Stomach (tissue), 8 donors: ENCODE measurements at regions not wholly inside any gene's neighbourhood (a gene's known extent, or its start where the extent isn't known, plus 50 kb on each side); places are given as distances from the start of the nearest gene placed in this dataset.

Experiments used
- DNase-seq, 2 donors: peaks; one replicate each; pipeline versions ENCODE4 v3.0.0 to v3.0.0-alpha.2; 2013 to 2019
- H3K27ac ChIP-seq, 5 donors: fragments of 200-600 bp in 4 of 5; sonication (generic) in 4 of 5; one replicate each; pipeline ENCODE4 v1.5.1; 2013 to 2019; ENCODE audit warnings: mild to moderate bottlenecking in 1 of 5, moderate library complexity in 1 of 5
- H3K27me3 ChIP-seq, 3 donors: fragments of 200-600 bp; sonication (generic); one replicate each; pipeline ENCODE4 v1.5.1; 2017 to 2019; ENCODE audit warnings: mixed run types in 1 of 3
- H3K36me3 ChIP-seq, 4 donors: fragments of 200-600 bp; sonication (generic); 1 replicate in 3 of 4; 2 replicates in 1 of 4; pipeline ENCODE4 v1.5.1; 2016 to 2019
- H3K4me1 ChIP-seq, 4 donors: fragments of 200-600 bp; sonication (generic); one replicate each; pipeline ENCODE4 v1.5.1; 2016 to 2019
- H3K4me3 ChIP-seq, 4 donors: fragments of 200-600 bp; sonication (generic) in 3 of 4; one replicate each; pipeline ENCODE4 v1.5.1; 2016 to 2019; ENCODE audit warnings: mild to moderate bottlenecking in 1 of 4
- H3K9me3 ChIP-seq, 4 donors: fragments of 200-600 bp; sonication (generic); one replicate each; pipeline ENCODE4 v1.5.1; 2016 to 2019
- CTCF ChIP-seq, 7 experiments: fragments of 450-650 bp in 4 of 7; fragments of 200-600 bp in 3 of 7; sonication (generic) in 3 of 7; IDR thresholded peaks; one replicate each; pipeline ENCODE4 v1.5.1; 2016 to 2019; ENCODE audit warnings: antibody characterized with exemption in 7 of 7, control low read depth in 2 of 7, mild to moderate bottlenecking in 1 of 7
- EP300 ChIP-seq: sonication (generic); formaldehyde crosslinking; IDR thresholded peaks from one replicate; pipeline ENCODE4 v1.6.1; 2017; ENCODE audit warnings: antibody characterized with exemption
- POLR2A ChIP-seq, 4 donors: fragments of 450-650 bp; IDR thresholded peaks; one replicate each; pipeline ENCODE4 v1.6.1; 2016; ENCODE audit warnings: antibody characterized with exemption in 4 of 4, control low read depth in 2 of 4, mild to moderate bottlenecking in 1 of 4, moderate library complexity in 1 of 4
- POLR2AphosphoS5 ChIP-seq, 3 donors: sonication (generic); formaldehyde crosslinking; IDR thresholded peaks; one replicate each; pipeline ENCODE4 v1.6.1; 2016; ENCODE audit warnings: antibody characterized with exemption in 3 of 3
- WGBS, 5 donors: extraction: QIAGEN DNeasy Blood & Tissue Kit in 3 of 5; methylation state at CpG; one replicate each; pipeline versions ENCODE4 v1.1.5 to v1.1.7; 2013 to 2018; 5-methylcytosine and 5-hydroxymethylcytosine counted together
- intact Hi-C: fragments of 100-400 bp; cut with DNase I; formaldehyde crosslinking; loops from one replicate; pipeline ENCODE4 v1.15.1; 2023; ENCODE audit warnings: low total_unique reads
- donor health status: healthy with polysubstance abuse.
- donor health status: Bipolar disorder and iron deficiency.
- donor health status: healthy.

GRCh38 chr12:94892544-94893267 is 110.8 kb downstream of the NDUFA12 start:
- TF ChIP-seq POLR2A (IDR thresholded peaks at IDR 0.05) = no peak
- TF ChIP-seq EP300 = no peak
- no peak for TF ChIP-seq POLR2AphosphoS5 (IDR thresholded peaks at IDR 0.05)

GRCh38 chr12:94889445-94890210 is 113.9 kb downstream of the NDUFA12 start:
- Histone ChIP-seq H3K36me3 (no peaks in the 10 kb centered on the region), H3K4me1 (no peaks in the 10 kb centered on the region), H3K4me3 (no peak overlapping the region), H3K27me3 (no peaks in the 10 kb centered on the region), H3K27ac (no peak overlapping the region), H3K9me3 (no peaks in the 10 kb centered on the region)
- intact Hi-C loops = no loop called here
- TF ChIP-seq POLR2AphosphoS5 (IDR thresholded peaks at IDR 0.05) (no peak), EP300 (no peak), CTCF (IDR thresholded peaks at IDR 0.05) (no peak), POLR2A (IDR thresholded peaks at IDR 0.05) (no peak)
- DNase-seq = no peak
- 65 to 74% (median 69%) methylated on average over 5 of the region's 5 CpGs for WGBS, 5 donors

More at GRCh38 chr12:94892544-94893267, 110.8 kb downstream of the NDUFA12 start:
- H3K27me3 ChIP-seq = no peaks in the 10 kb centered on the region
- WGBS, 5 donors = 65 to 71% (median 70%) methylated on average over 5 of the region's 5 CpGs
- H3K9me3 ChIP-seq = no peaks in the 10 kb centered on the region
- DNase-seq = peak in 1 of 2 donors; percentile 8
- intact Hi-C loops = no loop called here
- H3K27ac ChIP-seq = no peak overlapping the region
- no peak overlapping the region for H3K4me3 ChIP-seq
- no peaks in the 10 kb centered on the region for H3K4me1 ChIP-seq
- no peaks in the 10 kb centered on the region for H3K36me3 ChIP-seq

- H3K27ac ChIP-seq = no peak overlapping the region
- intact Hi-C loops = no loop called here
- no peaks in the 10 kb centered on the region for H3K9me3 ChIP-seq
- H3K4me1 ChIP-seq = peaks cover 0 to 9% (median 5%) of the 10 kb centered on the region in 4 donors
- no peaks in the 10 kb centered on the region for H3K36me3 ChIP-seq
- peak in 1 of 2 donors; percentile 45 for DNase-seq
- WGBS, 5 donors = 42 to 53% (median 48%) methylated on average over 5 of the region's 5 CpGs
- H3K4me3 ChIP-seq = no peak overlapping the region
- no peak for TF ChIP-seq CTCF (IDR thresholded peaks at IDR 0.05)
- no peak for TF ChIP-seq POLR2A (IDR thresholded peaks at IDR 0.05)
- TF ChIP-seq POLR2AphosphoS5 (IDR thresholded peaks at IDR 0.05) = no peak
- no peak for TF ChIP-seq EP300
- peaks cover 0 to 25% (median 5%) of the 10 kb centered on the region in 3 donors for H3K27me3 ChIP-seq
Observed at GRCh38 chr12:94879542-94879941, 124.0 kb downstream of the NDUFA12 start.

- no peaks in the 10 kb centered on the region for H3K36me3 ChIP-seq
- no peak overlapping the region for H3K4me3 ChIP-seq
- WGBS, 5 donors = 27 to 39% (median 30%) methylated on average over 5 of the region's 5 CpGs
- peak in 1 of 2 donors; percentile 57 for DNase-seq
- H3K27me3 ChIP-seq = peaks cover 3 to 64% (median 25%) of the 10 kb centered on the region in 3 donors
- no peaks in the 10 kb centered on the region for H3K9me3 ChIP-seq
- TF ChIP-seq EP300 = no peak
- H3K27ac ChIP-seq = no peak overlapping the region
- intact Hi-C loops = no loop called here
- peaks cover 23 to 35% (median 25%) of the 10 kb centered on the region in 4 donors for H3K4me1 ChIP-seq
Observed at GRCh38 chr12:94875525-94875924, 128.0 kb downstream of the NDUFA12 start.

GRCh38 chr12:94874518-94875302 is 128.8 kb downstream of the NDUFA12 start:
- Histone ChIP-seq H3K9me3 (no peaks in the 10 kb centered on the region), H3K27me3 (peaks cover 3 to 66% (median 25%) of the 10 kb centered on the region in 3 donors), H3K4me3 (peak overlapping the region; percentile 55 to 62 (median 58)), H3K4me1 (peaks cover 23 to 35% (median 25%) of the 10 kb centered on the region in 4 donors), H3K27ac (no peak overlapping the region), H3K36me3 (no peaks in the 10 kb centered on the region)
- intact Hi-C loops = no loop called here
- TF ChIP-seq POLR2AphosphoS5 (IDR thresholded peaks at IDR 0.05) (no peak), POLR2A (IDR thresholded peaks at IDR 0.05) (no peak), EP300 (no peak), CTCF (IDR thresholded peaks at IDR 0.05) (no peak)
- WGBS, 5 donors = 14 to 27% (median 18%) methylated on average over 20 of the region's 20 CpGs
- DNase-seq = peak in 1 of 2 donors; percentile 13
